ENCODE measurements at regions not wholly inside any gene's neighbourhood (a gene's known extent, or its start where the extent isn't known, plus 50 kb on each side); places are given as distances from the start of the nearest gene placed in this dataset.
A peak's percentile ranks its signal among the peaks of the same experiment; 100 is the strongest.

DNA sequence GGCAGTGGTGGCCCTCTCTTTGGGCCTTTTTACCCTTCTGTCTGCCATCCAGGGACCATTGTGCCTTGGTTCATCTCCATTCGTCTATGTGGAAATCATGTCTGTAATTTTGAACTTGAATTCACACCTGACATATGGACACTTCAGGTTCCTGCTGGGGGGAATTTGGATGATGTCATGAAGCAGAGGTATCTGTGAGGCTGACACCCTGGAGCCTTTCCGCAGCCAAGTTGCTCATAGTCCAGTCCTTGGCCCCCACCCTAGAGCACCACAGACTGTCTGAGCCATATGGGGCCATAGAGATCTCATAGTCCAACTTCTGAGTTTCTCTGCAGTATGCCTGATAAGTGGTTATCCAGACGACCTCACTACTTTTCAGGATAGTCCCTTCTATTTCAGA is 147.7 kb upstream of the CACNA1E start:
- peak in 3 of 14 donors; percentile 6 to 61 (median 12) for DNase-seq

DNA sequence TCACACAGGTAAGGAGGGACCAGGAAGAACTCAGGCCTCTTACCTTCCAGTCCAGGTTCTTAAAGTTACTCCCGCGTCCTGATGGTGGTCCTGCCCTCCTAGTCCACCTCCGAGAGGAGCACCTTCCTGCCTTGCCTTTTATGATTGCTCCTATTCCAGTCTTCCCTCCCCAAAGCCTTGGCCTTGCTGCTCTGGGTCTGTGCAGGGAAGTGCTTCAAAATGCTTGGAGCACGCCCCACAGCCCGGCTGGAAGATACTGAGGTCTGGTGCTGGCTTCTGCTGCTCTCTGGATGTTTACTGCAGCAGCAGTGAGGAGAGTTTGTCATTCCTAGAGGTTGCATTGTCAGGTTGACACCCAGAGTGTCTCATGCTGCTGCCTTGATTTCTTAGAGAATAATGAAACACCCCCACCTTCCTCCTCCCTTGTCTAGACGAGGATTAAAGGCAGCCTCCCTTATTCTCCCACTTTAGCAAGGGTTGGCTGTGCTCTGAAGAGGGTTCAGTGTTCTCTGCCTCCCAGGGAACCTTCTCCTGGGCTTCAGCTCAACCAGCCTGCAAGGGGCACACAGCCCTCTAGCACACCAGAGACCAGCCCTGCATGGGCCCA is 142.2 kb upstream of the CACNA1E start:
- no peak for DNase-seq

GRCh38 chr1:181344091-181344490 is 139.2 kb upstream of the CACNA1E start:
- no peak for DNase-seq

DNA sequence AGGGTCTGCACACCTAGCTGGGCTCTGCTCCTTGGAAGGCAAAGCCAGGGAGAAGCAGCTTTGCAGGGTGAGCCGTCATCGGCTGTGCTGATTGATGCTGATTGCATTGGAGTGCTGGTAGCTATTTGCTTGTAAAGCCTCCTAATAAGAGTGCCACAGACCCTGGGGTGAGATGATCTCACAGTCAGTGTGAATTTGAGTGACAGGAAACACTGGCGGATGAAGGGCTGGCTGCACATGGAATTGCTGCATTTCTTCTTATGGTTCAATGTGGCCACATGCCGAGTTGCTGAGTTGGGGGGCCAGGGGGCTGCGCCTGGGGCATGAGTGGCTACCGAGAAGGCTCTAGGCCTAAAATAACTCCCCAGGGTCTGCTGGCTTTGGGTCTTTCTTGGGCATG is 138.2 kb upstream of the CACNA1E start:
- no peak for DNase-seq

GRCh38 chr1:181347495-181348390 is 135.6 kb upstream of the CACNA1E start:
- peak in 4 of 14 donors; percentile 4 to 28 (median 15) for DNase-seq

DNA sequence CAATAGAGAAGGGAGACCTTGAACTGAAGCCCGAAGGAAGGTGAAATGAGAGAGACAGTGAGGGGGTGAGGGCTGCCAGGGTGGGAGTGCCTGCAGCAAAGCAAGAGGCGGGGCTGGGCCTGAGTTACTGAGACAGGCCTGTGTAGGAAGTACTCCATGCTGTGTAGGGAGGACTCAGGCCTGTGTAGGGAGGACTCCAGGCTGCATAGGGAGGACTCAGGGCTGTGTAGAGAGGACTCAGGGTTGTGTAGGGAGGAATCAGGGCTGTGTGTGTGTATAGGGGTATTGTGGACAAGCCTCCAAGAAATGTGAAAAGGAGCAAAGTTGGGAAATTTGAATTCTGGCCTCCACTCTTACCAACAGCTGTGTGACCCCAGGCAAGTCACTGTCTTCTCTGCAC is 133.8 kb upstream of the CACNA1E start:
- no peak for DNase-seq

DNA sequence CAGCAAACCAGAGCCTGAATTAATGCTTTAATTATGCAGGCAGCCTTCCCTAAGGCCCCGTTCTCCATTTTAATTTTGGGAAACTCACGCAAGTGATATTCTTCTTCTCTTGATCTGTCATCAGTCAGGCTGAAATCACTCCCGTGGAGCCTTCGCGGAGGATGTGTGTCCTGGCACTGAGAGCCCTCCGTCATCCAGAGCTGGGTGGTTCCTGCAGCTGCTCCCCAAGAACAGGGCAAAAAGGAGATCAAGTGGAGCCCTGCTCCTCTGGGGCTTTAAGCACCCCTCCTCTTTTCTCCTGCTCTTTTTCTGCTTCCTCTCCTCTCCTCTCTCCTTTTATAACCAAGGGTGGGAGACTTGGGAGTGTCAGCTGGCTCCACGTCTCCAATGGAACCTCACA is 133.2 kb upstream of the CACNA1E start:
- DNase-seq, result no peak

- no peak for DNase-seq
These were observed 131.6 kb upstream of the CACNA1E start for GRCh38 chr1:181351740-181352139.

DNA sequence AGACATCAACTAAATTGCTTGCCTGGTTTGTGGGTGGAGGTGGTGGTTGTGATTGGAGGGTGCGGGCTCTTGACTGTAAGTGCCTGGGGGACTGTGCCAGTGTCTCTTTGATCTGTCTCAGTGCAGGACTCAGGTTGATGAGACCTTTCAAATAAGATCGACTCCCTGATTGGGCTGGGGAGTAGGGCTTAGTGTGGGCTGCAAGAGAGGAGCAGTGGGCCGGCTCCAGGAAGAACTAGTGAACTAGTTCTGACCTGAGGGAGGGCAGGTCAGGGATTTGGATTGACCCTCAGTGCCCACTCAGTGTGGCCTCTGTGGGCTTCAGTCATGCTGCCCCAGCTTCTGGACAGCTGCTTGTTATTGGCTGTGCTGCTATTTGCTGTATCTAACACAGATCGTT is 130.6 kb upstream of the CACNA1E start:
- DNase-seq, result no peak

DNA sequence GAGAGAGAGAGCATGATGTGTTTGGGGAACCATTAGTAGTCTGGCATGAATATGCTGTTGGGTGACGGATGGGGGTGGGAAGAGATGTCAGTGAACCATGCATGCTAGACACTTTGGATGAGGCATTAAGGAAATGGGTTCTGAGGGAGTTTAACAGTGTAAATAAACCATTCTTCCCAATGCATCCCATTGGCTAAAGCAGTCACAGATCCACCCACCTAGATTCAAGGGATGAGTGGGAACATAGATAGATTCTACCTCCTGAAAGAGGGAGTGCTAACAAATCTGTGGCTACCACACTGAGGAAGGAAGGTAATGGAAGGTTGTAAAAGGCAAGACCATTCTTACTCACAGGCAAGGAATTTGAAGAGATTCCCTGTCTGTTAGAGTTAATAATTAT is 129.8 kb upstream of the CACNA1E start:
- no peak for DNase-seq

DNA sequence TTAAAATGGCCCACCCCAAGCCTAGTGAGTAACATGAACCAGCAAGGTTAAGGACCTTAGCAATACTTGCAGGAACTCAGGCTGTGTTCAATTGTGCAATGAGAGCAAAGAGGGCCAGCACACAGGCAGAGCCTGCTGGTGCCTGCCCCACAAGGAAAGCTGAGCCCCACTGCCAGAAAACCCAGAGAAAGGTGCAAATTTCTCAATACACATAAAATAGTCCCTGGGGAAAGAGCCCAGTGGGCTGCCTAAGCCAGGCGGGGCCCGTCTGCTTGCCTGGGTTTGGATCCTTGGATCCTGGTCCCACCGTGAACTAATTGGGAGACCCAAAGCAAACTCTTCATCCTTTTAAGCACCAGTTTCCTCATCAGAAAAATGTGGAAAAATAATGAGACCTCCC is 128.5 kb upstream of the CACNA1E start:
- DNase-seq, result no peak

- no peak for DNase-seq
These were observed 126.6 kb upstream of the CACNA1E start for GRCh38 chr1:181356505-181357340.

DNA sequence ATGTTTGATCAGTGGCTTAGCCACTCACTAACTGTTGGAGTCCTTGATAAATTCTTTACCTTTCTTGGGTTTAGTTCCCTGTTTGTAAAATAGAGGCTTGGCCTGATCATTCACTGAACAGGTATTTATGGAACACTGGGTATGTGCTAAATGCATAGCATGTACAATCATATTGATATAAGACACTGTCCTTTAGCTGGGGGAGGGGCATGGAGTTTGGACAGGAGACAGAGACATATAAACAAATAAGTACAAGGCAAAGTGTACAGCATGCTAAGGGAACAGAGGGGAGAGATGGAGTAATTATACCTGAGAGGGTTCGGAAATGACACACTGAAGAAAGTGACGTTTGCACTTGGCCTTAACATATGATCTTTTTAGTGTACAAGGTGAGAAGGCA is 124.3 kb upstream of the CACNA1E start:
- DNase-seq, result no peak

DNA sequence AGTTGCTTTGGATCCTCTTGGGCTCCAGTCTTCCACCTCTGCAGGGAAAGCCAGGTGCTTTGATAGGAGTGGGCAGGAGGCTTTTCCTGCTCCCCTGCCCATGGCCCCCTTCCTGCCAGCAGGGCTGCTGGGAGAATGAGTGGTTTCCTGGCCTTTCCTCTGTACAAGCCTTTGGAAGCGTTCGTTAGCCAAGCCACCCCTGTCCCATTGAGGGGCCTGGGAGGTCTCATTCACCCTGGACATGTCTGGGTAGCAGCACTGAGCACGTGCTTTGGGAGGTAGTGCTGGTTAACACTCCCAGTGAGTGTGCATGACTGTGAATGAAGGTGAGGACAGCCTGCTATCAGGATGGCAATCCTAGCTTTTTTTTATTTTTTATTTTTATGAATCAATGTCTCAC is 118.5 kb upstream of the CACNA1E start:
- no peak for DNase-seq

DNA sequence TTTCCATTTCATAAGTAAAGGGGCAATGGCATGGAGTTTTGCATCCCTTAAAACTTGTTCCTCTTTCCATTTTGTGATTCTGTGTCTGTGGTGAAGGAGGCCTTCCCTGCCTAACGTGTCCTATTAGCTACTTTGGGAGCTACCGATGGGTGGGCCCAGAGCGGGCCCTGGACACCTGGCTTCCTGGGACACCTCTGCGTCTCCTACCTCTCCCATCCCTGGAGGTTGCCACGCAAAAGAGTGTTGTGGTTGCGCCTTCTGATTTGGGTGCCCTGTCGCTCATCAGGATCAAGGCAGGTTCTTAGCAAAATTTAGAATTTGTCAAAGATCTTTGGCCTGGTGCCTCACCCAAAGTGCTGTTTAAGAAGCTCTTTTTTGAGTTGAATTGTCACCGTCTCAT is 116.4 kb upstream of the CACNA1E start:
- DNase-seq, result no peak

DNA sequence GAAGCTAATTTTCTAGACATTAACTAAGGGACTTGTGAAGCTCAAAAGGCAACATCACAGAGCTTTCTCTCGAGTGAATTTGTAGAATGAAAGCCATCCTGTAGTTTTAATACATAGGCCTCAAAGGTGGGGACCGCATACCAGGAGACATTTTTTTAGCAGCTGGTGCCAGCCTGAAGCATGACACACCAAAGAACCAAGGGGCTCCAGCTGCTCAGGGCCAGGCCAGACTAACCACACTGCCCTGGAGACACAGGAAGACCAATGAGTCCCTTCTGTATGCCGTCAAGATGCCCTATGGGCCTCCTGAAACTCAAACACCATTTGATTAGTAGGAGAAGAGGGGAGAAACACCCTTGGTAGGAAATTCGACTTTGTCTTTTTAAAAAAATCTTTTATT is 113.9 kb upstream of the CACNA1E start:
- DNase-seq, result no peak

- no peak for DNase-seq
These were observed 99.6 kb upstream of the CACNA1E start for GRCh38 chr1:181383695-181384094.

DNA sequence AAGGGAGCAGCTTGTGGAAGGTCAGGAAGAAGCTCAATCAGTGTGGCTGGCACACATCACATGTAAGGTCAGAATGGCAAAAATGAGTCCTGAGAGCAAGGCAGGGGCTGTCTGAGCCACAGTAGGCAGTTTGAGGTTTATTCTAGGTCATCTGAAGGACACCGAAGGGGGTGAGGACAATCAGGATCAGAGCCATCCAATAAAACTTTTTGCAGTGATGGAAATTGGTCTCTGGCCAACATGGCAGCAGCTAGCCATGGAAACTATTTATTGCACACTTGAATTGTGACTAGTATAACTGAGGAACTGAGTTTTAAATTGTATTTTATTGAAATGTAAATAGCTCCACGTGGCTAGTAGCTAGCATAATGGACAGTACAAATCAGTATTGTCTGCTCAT is 97.0 kb upstream of the CACNA1E start:
- no peak for DNase-seq

DNA sequence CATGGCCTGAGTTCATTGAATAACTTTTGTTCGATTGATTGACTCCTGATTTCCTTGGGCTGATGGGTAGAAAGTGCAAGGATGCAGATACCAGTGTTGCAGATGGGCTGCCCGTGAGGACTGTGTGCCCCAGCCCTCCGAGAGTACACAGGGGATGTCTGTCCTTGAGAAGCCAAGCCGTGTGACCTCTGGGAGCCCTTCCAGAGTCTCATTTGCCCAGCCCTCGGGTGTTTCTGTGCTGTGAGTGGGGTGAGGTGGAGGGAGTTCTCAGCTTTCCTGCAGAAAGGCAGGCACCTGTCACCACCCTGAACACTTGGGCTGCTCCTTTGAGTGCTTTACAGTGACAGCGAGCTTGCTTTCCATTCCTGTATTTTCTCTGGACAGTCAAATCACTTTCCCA is 96.4 kb upstream of the CACNA1E start:
- DNase-seq, result no peak

DNA sequence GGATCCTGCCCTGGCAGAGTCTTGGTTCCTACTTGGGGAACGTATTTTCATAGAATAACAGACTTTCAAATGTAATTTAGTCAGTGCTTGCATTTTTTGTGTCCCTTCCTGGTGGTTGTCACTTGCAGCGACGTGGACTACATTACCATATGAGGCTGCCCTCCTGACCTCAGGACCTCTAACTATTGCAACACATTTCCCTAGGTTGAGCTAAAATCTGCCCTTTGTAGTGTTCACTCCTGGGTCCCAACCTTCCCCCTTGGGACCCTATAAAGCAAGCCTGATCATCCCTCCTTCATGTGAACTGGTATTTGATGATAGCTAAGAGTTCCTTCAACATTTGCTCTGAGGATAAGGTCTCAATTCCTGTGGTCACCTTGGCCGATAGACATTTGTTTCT is 95.6 kb upstream of the CACNA1E start:
- no peak for DNase-seq

DNA sequence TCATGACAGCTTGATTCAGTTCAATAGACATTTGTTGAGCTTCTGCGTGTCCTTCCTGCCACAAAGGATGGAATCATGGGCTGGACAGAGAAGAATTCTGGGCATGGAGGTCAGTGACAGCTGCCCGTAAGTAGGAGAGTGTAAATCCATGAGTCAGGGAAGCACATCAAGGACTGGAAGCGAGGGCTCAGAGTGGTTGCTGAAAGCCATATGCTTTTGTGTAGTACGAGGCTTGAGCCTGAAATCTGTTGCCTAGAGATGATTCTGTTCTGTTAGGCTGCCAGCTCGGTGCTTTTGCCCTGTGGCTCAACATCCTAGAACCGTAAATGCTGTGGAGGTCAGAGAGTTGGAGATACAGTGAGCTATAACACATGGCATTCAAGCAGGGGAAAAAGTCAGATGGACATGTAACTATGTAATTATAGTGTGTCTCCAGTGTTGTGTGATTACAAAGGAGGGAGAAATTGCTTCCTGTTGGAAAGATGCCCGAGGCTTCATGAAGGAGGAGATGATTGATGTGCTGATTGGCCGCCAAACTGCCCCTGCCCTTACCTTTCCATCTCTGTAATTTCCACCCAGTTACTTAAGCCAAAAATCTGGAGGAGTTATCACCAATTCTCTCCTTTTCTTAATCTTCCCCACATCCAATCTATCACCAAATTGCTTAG is 92.8 kb upstream of the CACNA1E start:
- DNase-seq, result peak in 1 of 14 donors; percentile 15

GRCh38 chr1:181391301-181391900 is 91.9 kb upstream of the CACNA1E start:
- no peak for DNase-seq
